ENCODE measurements at regions not wholly inside any gene's neighbourhood (a gene's known extent, or its start where the extent isn't known, plus 50 kb on each side); places are given as distances from the start of the nearest gene placed in this dataset.

DNA sequence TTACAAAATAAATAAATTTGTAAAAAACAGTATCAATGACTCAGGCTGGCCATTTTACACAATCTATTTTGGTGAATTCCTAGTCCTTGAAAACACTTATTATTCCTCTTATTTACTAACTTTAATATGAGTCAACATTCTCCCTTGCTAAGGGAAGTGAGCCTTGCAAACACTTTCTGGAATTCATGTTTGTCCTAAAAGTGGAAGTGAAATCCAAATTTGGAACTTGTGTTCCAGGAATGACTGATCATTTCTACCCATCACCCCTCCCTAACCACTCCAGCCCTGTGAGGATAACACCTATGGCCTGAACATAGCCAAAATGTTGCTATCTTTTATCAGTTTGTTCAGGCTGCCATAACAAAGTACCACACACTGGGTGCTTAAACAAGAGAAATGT lies 83.1 kb downstream of the OR5AK2 start:
- TF ChIP-seq, protein P1, sequence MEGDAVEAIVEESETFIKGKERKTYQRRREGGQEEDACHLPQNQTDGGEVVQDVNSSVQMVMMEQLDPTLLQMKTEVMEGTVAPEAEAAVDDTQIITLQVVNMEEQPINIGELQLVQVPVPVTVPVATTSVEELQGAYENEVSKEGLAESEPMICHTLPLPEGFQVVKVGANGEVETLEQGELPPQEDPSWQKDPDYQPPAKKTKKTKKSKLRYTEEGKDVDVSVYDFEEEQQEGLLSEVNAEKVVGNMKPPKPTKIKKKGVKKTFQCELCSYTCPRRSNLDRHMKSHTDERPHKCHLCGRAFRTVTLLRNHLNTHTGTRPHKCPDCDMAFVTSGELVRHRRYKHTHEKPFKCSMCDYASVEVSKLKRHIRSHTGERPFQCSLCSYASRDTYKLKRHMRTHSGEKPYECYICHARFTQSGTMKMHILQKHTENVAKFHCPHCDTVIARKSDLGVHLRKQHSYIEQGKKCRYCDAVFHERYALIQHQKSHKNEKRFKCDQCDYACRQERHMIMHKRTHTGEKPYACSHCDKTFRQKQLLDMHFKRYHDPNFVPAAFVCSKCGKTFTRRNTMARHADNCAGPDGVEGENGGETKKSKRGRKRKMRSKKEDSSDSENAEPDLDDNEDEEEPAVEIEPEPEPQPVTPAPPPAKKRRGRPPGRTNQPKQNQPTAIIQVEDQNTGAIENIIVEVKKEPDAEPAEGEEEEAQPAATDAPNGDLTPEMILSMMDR (IDR thresholded peaks at IDR 0.05; ENCODE audit: low read depth, low read length, missing input control) = no peak
- TF ChIP-seq NR2F2 (IDR thresholded peaks at IDR 0.05) = no peak
- no peak for TF ChIP-seq RAD21 (IDR thresholded peaks at IDR 0.05)
- no peak for TF ChIP-seq GABPA (IDR thresholded peaks at IDR 0.05 in 1 of 2, conservative IDR thresholded peaks at IDR 0.05 in 1 of 2)
- TF ChIP-seq SP1 (IDR thresholded peaks at IDR 0.05) = no peak
- TF ChIP-seq, protein P2, sequence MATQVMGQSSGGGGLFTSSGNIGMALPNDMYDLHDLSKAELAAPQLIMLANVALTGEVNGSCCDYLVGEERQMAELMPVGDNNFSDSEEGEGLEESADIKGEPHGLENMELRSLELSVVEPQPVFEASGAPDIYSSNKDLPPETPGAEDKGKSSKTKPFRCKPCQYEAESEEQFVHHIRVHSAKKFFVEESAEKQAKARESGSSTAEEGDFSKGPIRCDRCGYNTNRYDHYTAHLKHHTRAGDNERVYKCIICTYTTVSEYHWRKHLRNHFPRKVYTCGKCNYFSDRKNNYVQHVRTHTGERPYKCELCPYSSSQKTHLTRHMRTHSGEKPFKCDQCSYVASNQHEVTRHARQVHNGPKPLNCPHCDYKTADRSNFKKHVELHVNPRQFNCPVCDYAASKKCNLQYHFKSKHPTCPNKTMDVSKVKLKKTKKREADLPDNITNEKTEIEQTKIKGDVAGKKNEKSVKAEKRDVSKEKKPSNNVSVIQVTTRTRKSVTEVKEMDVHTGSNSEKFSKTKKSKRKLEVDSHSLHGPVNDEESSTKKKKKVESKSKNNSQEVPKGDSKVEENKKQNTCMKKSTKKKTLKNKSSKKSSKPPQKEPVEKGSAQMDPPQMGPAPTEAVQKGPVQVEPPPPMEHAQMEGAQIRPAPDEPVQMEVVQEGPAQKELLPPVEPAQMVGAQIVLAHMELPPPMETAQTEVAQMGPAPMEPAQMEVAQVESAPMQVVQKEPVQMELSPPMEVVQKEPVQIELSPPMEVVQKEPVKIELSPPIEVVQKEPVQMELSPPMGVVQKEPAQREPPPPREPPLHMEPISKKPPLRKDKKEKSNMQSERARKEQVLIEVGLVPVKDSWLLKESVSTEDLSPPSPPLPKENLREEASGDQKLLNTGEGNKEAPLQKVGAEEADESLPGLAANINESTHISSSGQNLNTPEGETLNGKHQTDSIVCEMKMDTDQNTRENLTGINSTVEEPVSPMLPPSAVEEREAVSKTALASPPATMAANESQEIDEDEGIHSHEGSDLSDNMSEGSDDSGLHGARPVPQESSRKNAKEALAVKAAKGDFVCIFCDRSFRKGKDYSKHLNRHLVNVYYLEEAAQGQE (IDR thresholded peaks at IDR 0.05) = no peak
- TF ChIP-seq TAF1 (conservative IDR thresholded peaks at IDR 0.05) = no peak
- no peak for TF ChIP-seq JUND (IDR thresholded peaks at IDR 0.05)
- TF ChIP-seq, protein P3, sequence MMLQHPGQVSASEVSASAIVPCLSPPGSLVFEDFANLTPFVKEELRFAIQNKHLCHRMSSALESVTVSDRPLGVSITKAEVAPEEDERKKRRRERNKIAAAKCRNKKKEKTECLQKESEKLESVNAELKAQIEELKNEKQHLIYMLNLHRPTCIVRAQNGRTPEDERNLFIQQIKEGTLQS (IDR thresholded peaks at IDR 0.05) = no peak
- no peak for TF ChIP-seq YY1 (IDR thresholded peaks at IDR 0.05)
- no peak for TF ChIP-seq EGR1 (IDR thresholded peaks at IDR 0.05; ENCODE audit: low read depth in 2 of 2)
- TF ChIP-seq, protein P4, sequence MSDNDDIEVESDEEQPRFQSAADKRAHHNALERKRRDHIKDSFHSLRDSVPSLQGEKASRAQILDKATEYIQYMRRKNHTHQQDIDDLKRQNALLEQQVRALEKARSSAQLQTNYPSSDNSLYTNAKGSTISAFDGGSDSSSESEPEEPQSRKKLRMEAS (IDR thresholded peaks at IDR 0.05) = no peak
